ENCODE measurements at regions not wholly inside any gene's neighbourhood (a gene's known extent, or its start where the extent isn't known, plus 50 kb on each side); places are given as distances from the start of the nearest gene placed in this dataset.

DNA sequence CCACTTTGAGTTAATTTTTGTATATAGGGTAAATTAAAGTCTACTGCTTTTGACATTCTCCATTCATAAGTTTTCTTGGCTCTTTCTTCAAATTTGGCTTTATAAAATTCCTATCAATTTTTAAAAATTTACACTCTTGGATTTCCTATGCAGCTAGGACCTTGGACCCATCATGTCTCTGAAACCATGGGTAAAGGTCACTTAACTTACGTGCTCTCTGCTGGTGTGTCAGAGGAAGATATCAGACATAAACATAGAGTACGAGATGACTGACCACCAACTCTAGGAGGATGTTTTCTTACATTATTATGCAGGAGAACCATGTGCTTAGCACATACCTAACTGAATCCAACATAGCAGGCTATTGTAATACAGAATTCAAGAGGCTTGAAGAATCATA lies 62.5 kb upstream of the C1GALT1C1 start:
- no peak for DNase-seq

DNA sequence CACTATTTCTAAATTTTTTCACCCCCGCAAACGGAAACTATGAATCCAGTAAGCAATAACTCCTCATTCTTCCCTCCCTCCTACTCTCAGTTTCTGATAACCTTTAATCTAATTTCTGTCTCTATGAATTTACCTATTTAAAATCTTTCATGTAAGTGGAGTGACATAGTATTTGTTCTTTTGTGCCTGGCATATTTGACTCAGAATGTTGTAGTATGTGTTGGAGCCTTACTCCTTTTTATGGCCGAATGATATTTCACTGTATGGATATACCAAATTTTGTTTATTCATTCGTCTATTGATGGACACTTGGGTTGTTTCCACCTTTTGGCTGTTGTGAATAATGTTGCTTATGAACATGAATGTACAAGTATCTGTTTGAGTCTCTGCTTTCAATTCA lies 61.1 kb upstream of the C1GALT1C1 start:
- no peak for DNase-seq

DNA sequence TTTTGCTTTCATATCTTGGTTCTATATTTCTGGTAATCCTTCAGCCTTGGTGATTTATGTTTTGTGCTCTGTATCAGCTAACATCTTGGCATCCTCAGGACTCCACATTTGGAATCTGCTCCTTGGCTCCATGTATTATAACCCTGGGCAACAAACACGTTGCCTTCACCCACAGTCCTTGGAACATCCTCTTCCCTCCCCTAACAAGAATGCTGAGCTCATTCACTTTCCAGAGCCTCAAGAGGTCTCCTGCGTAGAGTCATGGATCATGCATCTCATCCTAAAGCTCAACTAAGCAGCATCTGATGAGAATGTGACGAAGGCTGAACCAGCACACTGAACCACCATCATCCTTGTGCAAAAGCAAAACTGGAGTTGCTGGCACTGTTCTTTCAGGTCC lies 60.5 kb upstream of the C1GALT1C1 start:
- no peak for DNase-seq

DNA sequence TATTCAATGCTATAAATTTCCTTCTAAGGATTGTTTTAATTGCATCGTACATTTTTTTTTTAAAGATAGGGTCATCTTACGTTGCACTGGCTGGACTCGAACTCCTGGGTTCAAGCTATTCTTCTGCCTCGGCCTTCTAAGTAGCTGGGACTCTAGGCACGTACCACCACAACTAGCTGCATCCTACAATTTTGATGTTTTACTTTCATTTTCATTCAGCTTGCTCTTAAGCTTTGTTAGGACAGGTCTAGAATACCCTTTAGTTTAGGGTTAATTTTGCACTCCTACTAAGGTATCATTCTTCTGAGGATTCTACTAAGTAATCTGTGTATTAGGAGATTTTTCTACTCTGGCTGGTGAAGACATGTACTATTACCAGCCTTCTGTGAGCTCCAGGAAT lies 50.2 kb upstream of the C1GALT1C1 start:
- DNase-seq = no peak

All from CD4-positive, alpha-beta T cell treated with Interleukin-10 for 1 hour (primary cell).